HUDEP-2 (cell line): ENCODE measurements at regions not wholly inside any gene's neighbourhood (a gene's known extent, or its start where the extent isn't known, plus 50 kb on each side); places are given as distances from the start of the nearest gene placed in this dataset.

Experiments used
- DNase-seq, 76 experiments: peaks; one replicate each; lab custom pipeline; 2025; ENCODE audit not compliant: unreplicated experiment in 76 of 76; lab: John Stamatoyannopoulos, UW

- no peak for DNase-seq
Measured at GRCh38 chr2:15871239-15871783, 69.0 kb upstream of the MYCN start.

GRCh38 chr2:15872854-15873253 is 67.5 kb upstream of the MYCN start:
- DNase-seq = no peak

DNA sequence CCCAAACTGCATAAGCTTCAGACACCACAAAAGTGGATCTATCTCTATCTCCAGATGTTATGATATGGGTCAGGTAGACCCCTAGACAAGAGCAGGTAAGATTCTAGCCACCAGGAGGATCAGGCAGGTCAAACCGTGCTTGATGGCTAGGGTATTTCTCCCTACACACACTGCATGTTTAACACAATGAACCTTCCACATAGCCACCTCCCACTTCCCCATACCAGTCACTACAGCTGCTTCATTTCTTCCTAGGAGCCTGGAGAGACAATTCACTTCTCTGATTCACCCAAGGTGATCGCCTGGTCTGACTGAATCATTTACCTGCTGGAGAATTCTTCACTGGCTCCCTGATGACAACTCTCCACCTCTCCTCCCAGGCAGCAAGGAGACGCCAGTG is 66.0 kb upstream of the MYCN start:
- DNase-seq = no peak

GRCh38 chr2:15874854-15875804 is 65.2 kb upstream of the MYCN start:
- DNase-seq = no peak

- no peak for DNase-seq
Measured at GRCh38 chr2:15875969-15876705, 64.2 kb upstream of the MYCN start.

DNA sequence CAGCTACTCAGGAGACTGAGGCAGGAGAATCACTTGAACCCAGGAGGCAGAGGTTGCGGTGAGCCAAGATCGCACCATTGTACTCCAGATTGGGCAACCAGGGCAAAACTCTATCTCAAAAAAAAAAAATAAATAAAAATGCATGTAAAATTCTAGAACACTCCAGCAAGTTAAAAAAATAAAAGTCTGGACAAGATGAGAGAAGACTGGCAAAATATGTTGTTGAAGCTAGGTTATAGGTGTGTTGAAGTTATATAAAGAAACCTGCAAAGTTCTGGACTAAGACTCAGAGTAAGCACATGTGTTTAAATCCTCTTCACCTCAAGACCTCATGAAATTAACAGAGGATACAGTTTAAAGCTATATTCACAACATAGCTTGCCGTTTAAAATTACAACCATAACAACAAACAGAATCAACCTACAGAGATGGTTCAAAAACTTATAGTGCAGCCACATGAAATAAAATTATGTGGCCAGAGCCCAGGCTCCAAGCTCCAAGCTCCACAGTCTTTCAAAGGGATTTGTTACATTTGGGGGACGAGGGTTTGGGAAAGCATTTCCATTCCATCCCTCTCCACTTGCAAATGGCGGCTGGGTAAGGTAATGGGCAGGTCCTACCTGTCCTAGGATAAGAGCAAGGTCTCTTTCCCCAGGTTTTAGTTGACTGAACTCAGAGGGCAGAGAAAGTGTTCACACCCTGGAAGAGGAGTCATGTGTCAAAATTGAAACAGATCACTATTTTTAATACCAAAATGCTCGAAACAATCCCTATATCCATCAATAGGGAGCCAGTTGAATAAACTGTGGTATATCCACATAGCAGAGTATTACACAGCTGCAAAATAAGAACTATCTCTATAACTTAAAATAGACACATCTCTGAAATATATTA is 59.9 kb upstream of the MYCN start:
- no peak for DNase-seq

DNA sequence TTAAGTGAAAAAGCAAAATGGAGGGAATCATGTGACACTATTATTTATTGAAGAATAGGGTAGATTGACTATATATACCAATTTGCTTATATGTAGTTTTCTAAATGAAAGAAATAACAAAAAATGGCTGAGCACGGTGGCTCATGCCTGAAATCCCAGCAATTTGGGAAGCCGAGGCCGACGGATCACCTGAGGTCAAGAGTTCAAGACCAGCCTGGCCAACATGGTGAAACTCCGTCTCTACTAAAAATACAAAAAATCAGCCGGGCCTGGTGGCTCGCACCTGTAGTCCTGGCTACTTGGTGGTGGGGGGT is 59.3 kb upstream of the MYCN start:
- DNase-seq = no peak

- DNase-seq = no peak
Measured at GRCh38 chr2:15881676-15882075, 58.7 kb upstream of the MYCN start.

DNA sequence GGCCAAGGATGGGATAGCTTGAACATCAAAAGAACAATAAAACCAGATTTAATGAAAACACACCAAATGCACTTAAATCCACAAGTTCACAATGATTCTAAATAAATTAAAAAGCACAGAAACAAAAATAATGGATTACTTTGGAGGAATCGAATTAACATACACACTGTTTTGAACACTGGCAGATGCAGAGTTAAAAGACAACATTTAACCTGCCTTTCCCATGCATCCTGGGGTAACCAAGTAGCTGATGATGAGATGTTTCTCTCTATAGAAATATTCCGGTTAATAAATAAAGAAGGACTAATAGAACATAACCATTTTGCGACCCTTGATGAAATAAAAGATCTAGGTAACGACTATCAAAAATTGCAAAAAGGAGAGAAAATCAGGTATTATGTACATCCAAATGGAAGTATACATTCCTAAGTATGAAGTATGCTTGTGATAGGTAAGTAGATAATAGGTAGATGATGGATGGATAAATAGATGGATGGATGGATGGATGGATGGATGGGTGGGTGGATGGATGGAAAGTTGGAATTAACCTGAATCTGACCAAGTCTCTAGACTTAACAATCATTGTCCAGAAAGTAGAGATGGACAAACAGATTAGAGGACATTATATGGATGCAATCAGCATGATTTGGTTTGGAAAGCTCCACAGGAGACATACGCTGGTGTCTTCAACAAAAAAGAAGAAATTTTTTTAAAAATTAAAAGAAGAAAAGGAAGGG is 57.4 kb upstream of the MYCN start:
- no peak for DNase-seq

- no peak for DNase-seq
Measured at GRCh38 chr2:15883684-15884083, 56.7 kb upstream of the MYCN start.

GRCh38 chr2:15884790-15885189 is 55.6 kb upstream of the MYCN start:
- DNase-seq = no peak

- DNase-seq = no peak
Measured at GRCh38 chr2:15886231-15886630, 54.1 kb upstream of the MYCN start.

GRCh38 chr2:15889442-15890123 is 50.8 kb upstream of the MYCN start:
- no peak for DNase-seq

- no peak for DNase-seq
Measured at GRCh38 chr2:15890124-15890754, 50.1 kb upstream of the MYCN start.
